GM21526 (cell line): ENCODE measurements at regions not wholly inside any gene's neighbourhood (a gene's known extent, or its start where the extent isn't known, plus 50 kb on each side); places are given as distances from the start of the nearest gene placed in this dataset.
"Not testable (repeated sequence)": the region's sequence is repeated elsewhere in the genome, so short reads cannot be mapped to it uniquely, and the experiment has no call there.

Experiments
- ATAC-seq: cut with Tn5 transposase; IDR thresholded peaks from one replicate; pipeline ENCODE4 v1.9.1; 2021; ENCODE audit warnings: moderate library complexity; ENCODE audit not compliant: unreplicated experiment, low FRiP score

GRCh38 chr3:194189243-194189791 lies 53.4 kb downstream of the HES1 start:
- ATAC-seq, result no peak

DNA sequence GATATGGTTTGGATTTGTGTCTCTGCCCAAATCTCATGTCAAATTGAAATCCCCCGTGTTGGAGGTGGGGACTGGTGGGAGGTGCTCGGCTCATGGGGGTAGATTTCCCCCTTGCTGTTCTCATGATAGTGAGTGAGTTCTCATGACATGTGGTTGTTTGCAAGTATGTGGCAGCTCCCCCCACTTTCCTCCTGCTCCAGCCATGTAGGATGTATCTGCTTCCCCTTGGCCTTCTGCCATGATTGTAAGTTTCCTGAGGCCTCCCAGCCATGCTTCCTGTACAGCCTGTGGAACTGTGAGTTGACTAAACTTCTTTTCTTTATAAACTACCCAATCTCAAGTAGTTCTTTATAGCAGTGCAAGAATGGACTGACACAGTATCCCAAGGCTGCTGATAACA lies 55.9 kb downstream of the HES1 start:
- not testable (repeated sequence) for ATAC-seq

- no peak for ATAC-seq
Observed at GRCh38 chr3:194194051-194194756, 58.3 kb downstream of the HES1 start.

DNA sequence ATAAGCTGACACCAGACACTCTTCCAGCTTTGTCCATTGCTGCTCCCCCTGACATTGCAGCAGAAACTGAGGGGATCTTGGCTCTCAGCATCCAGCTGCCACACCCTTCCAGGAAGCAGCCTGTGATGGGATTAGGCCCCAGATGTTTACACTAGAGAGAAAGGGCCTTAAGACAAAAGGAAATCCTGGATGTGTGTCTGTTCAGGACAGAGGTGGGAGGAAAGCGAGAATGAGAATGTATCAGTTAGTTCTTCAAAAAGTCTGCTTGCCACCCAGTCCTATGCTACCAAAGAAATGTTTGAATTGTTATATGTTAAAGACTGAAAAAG lies 58.8 kb downstream of the HES1 start:
- no peak for ATAC-seq

- no peak for ATAC-seq
Observed at GRCh38 chr3:194195611-194196010, 59.7 kb downstream of the HES1 start.

- no peak for ATAC-seq
Observed at GRCh38 chr3:194196876-194197275, 60.9 kb downstream of the HES1 start.

DNA sequence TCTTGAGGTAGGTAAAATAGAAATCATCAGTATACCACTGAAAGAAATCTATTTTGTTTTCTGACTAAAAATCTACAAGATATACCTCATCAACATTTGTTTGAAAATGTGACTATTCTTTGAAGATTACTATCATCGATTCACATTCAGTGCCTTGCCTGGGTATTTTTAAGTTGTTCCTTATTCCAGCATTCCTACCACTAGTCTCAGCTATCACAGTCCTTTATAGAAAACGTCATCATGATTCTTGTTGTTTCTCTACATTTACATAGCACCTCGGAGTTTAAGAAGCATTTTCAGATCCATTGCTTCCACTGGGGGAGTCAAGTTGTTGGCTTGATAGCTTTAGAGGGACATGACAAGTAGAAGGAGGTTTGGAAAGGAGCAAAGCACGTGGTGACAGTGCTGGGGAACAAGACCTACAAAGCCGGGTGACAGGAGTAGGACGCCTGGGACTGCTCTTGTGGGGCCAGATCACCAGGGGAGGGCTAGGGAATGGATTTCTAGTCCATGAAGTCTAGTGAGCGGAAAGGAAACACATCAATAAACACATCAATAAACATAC lies 61.5 kb downstream of the HES1 start:
- no peak for ATAC-seq

DNA sequence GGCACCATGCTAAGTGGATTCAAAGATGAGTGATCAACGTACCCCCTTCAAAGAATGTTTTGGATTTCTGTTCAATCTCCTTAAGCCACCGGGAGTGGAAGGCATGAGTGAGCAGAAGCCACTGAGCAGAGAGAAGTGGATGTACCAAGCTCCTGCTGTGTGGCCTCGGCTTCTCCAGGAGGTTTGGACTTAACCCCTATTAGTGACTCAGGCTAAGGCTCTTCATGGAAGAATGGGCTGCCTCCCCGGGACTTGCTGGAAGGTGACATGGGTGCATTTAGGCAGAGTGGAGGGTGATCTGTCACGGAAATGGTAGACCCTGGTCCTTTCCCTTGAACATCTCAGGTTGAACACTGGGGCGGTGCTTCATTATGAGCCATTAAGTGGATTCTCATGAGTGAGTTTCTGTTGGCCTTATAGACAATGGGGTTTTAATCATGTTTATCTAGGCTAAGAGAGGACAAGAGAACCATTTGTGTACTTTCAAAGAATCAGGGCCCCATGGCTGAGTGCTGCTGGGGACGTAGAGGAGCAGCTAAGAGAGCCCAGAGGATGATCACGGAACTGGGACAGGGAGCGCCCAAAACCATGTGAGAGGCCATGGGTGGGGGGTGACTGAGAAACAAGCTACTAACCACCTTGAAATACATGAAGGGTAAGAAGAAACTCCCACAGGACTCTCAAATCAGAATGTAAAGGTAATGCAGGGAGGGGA lies 62.2 kb downstream of the HES1 start:
- ATAC-seq, result no peak

- no peak for ATAC-seq
Observed at GRCh38 chr3:194198938-194199337, 63.0 kb downstream of the HES1 start.

GRCh38 chr3:194200422-194201081 lies 64.6 kb downstream of the HES1 start:
- ATAC-seq, result no peak

DNA sequence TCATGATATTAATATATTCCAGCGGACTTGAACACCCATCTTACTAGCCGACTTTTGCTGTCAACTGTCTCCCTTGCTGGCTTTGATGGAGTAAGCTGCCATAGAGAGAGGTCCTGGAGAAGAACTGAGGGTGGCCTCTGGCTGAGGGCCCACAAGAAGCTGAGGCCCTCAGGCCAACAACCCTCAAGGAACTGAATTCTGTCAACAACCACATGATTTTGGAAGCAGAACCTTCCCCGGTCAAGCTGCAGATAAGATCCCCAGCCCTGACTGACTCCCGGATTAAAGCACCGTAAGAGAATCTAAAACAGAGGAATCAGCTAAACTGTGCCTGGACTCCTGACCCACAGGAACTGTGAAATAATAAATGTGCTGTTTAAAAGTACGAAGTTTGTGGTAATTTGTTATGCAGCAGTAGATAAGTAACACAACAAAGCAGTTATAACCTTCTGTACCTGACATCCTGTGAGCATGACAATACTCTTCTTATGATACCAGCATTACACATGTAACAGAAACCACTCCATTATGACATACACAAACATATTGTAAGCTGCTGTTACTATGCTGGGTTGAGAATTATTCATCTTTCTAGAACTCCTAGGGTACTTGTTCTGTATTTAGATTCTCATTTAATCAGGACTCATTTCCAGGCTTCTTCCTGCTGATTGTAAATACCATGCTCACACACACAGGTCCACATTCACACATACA lies 66.2 kb downstream of the HES1 start:
- no peak for ATAC-seq

DNA sequence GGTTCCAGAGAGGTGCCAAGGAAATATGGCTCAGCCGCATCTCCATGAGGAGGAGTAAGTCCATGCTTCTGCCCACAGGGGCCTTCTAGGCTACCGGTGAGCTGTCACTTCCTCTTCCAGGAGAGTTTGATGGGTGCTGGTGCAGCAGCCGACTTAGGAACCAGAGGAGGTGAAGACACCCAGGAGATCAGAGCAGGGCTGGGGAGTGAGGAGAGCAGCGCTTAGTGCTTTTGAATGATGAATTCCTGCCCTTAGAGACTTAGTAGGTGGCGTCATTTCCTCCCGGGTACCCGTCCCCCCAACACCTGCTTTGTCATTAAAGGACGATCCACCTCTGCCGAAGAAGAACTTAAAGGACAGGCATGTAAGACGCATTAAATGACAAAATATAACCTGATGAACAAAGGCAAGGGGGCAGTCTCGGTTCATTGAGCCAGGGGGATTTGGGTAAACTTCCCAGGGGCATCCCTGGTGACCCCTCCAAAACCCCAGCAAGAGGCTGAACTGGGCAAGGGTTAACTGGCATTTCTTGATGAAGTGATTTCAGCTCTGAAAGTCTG lies 67.6 kb downstream of the HES1 start:
- no peak for ATAC-seq

DNA sequence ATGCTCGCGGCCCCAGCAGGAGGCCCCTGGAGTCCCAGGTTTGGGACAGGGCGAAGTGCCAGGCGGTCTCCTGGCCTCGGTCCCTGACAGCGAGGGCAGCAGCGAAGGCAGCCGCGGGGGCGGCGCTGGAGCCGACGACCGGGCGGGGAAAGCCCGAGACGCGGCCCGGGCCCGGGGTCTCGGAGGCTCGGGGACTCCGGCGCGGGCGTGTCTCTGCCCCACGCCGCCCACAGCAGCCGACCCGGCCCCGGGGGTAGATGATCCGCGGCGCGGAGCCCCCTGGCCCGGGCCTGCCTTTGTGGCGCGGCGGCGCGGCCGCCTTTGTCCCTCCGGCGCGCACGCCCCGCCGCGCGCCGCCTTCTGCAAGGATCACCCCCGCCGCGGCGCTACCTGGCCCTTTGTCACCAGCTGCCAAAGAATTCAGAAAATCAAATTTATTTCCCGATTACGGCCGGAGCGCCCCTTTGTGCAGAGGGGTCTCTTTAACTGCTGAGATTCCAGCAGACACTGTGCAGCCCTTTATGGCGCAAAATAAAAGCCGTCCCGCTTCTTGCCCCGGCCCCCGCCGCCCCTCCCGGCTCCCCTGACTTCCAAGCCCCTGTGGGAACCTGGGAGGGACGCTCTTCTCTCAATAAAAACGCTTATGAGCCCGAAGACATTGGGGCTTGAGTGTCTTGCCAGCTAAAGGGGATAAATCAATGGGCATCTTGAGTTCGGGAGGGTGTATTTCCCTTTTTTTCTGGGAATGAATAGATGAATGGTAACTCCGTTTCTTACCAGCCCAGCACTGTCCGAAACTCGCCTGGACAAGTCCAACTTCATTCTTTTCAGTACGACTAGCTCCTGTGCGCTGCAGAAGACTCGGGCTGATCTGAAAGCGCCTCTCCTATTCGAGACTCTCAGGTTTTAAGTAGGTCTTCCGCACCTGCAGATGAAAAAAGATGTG lies 68.4 kb downstream of the HES1 start:
- no peak for ATAC-seq

- no peak for ATAC-seq
Observed at GRCh38 chr3:194205675-194206133, 69.8 kb downstream of the HES1 start.

DNA sequence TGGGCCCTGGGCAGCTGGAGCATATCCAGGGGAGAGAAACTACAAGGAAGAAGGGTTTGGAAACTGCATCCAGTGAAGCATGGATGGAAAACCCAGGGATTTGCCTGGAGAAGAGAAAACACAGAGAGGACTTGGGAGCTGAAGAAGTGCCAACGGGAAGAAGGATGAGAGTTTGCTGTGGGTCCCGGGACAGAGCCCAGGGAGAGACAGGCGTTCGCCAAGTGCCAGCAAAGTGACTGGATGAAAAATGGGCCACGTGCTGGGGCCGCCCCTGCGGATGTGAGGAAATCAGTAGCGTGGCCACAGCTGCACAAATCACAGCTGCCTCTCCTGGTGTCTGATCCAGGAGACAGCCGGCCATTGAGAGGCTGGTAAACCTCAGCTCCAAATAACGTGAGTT lies 70.4 kb downstream of the HES1 start:
- ATAC-seq, result no peak

DNA sequence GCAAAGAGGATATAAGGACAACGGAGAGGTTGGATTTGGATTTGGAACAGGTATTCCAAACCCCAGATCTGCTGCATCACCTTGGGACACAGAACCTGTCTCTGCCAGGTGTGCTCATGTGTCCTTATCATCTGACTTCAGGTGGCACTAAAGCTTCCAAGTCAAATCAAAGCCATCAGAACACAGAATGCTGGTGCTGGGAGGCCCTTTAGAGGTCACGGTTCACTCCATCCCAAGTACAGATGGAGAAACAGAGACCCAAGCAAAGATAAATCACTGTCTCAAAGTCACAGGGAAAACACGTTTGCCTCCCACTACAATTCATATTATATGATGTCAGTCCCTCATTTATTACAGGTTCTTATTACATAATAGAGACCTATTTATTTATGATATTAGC lies 72.8 kb downstream of the HES1 start:
- ATAC-seq, result no peak

GRCh38 chr3:194212161-194212844 lies 76.4 kb downstream of the HES1 start:
- ATAC-seq, result no peak

- ATAC-seq, result no peak
Observed at GRCh38 chr3:194212845-194213331, 76.9 kb downstream of the HES1 start.
